DND-41 (cell line): ENCODE measurements at regions not wholly inside any gene's neighbourhood (a gene's known extent, or its start where the extent isn't known, plus 50 kb on each side); places are given as distances from the start of the nearest gene placed in this dataset.

ENCODE experiments used
- ATAC-seq: fragments of 200-7000 bp; cut with Tn5 transposase; 3 replicates; pipeline ENCODE4 v1.9.1; 2021; ENCODE audit warnings: low read depth; ENCODE audit not compliant: insufficient read depth
- DNase-seq: peaks from one replicate; pipeline ENCODE4 v3.0.0-alpha.2; 2020
- H2AFZ ChIP-seq: 2 replicates; pipeline ENCODE4 v1.6.0; 2012; ENCODE audit warnings: low read depth, low read length
- H3K27ac ChIP-seq: 2 replicates; pipeline ENCODE4 v1.5.1; 2012; ENCODE audit warnings: low read length, inconsistent platforms
- H3K27me3 ChIP-seq: fragments of 200-600 bp; sonication (generic); 2 replicates; pipeline ENCODE4 v1.6.0; 2012; ENCODE audit warnings: low read length, mild to moderate bottlenecking, inconsistent platforms; ENCODE audit not compliant: insufficient read depth, poor library complexity
- H3K36me3 ChIP-seq: 2 replicates; pipeline ENCODE4 v1.5.1; 2012; ENCODE audit warnings: low read length, inconsistent platforms; ENCODE audit not compliant: insufficient read depth
- H3K4me1 ChIP-seq: 2 replicates; pipeline ENCODE4 v1.5.1; 2012; ENCODE audit warnings: mild to moderate bottlenecking, low read length; ENCODE audit not compliant: insufficient read depth
- H3K4me2 ChIP-seq: 2 replicates; pipeline ENCODE4 v1.6.0; 2012; ENCODE audit warnings: mild to moderate bottlenecking, moderate library complexity, low read length, inconsistent platforms; ENCODE audit not compliant: insufficient read depth
- H3K4me3 ChIP-seq, 2 experiments: fragments of 200-600 bp in 1 of 2; shearing (Covaris generic) in 1 of 2; 2 replicates each; pipeline ENCODE4 v1.5.1; 2012 to 2016; ENCODE audit warnings: inconsistent platforms in 2 of 2, low read length in 2 of 2, mild to moderate bottlenecking in 2 of 2, low read depth in 1 of 2, moderate library complexity in 1 of 2
- H3K79me2 ChIP-seq: 2 replicates; pipeline ENCODE4 v1.6.0; 2012; ENCODE audit warnings: low read length, inconsistent platforms; ENCODE audit not compliant: insufficient read depth
- H3K9ac ChIP-seq: 2 replicates; pipeline ENCODE4 v1.6.0; 2012; ENCODE audit warnings: low read depth, mild to moderate bottlenecking, inconsistent platforms, low read length, moderate library complexity
- H3K9me3 ChIP-seq: 2 replicates; pipeline ENCODE4 v1.5.1; 2012; ENCODE audit warnings: low read length, moderate library complexity, mild to moderate bottlenecking, inconsistent platforms; ENCODE audit not compliant: insufficient read depth, severe bottlenecking
- H4K20me1 ChIP-seq: 2 replicates; pipeline ENCODE4 v1.6.0; 2012; ENCODE audit warnings: low read length; ENCODE audit not compliant: insufficient read depth
- CTCF ChIP-seq: IDR thresholded peaks from 2 replicates; pipeline ENCODE4 v1.5.1; 2012; ENCODE audit warnings: borderline replicate concordance, low read length, moderate library complexity, mild to moderate bottlenecking; ENCODE audit not compliant: poor library complexity, severe bottlenecking; ENCODE audit errors: extremely low read depth
- EZH2 ChIP-seq: IDR thresholded peaks from 3 replicates; pipeline ENCODE4 v1.6.1; 2012; ENCODE audit warnings: borderline replicate concordance, low read depth, mild to moderate bottlenecking, moderate library complexity, low read length, inconsistent platforms; ENCODE audit not compliant: severe bottlenecking

DNA sequence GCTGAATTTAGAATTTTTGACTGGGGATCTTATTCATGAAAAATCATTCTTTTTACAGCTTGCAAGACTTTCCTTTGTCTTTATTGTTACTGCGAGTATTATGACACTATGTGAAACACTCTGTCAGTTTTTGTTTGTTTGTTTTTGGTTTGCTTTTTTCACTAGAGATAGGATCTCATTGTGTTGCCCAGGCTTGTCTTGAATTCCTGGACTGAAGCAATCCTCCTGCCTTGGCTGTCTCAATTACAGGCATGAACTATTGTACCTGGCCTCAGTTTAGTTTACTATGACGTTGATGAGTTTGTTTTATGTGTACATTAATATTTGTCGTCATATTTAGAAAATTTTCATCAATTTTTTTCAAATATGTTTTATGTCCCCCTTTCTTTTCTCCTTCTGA is 1030.0 kb upstream of the PRR20A start:
- H3K27ac ChIP-seq: no peak overlapping the region
- TF ChIP-seq EZH2 (no peak), CTCF (no peak)
- H3K36me3 ChIP-seq: no peaks in the 10 kb centered on the region
- H3K79me2 ChIP-seq: no peaks in the 10 kb centered on the region
- H3K27me3 ChIP-seq: no peaks in the 10 kb centered on the region
- H3K9ac ChIP-seq: no peak overlapping the region
- no peaks in the 10 kb centered on the region for H4K20me1 ChIP-seq
- H3K4me3 ChIP-seq: no peak overlapping the region
- H2AFZ ChIP-seq: no peak overlapping the region
- ATAC-seq (no peak), DNase-seq (no peak)
- H3K4me2 ChIP-seq: no peak overlapping the region
- H3K9me3 ChIP-seq: no peaks in the 10 kb centered on the region
- no peaks in the 10 kb centered on the region for H3K4me1 ChIP-seq

DNA sequence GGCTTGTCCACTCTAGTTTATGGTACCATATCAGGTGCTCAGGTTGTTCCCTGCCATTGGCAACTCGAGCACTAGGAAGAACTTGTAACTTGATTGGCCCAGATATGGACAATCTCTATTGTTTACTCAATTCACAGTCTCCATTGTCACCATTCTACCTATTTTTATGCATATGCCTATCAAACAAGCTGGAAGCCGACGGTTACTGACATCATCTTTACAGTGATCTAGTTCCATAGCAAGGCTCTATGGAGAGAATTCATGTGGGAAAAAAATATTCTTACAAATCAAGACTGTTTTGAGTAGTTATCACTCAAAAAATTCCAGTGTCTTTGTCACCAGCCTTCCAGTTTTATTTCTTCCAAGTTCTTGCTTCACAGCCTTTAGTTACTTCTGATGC is 1006.2 kb upstream of the PRR20A start:
- no peaks in the 10 kb centered on the region for H3K36me3 ChIP-seq
- ATAC-seq: no peak

GRCh38 chr13:56166864-56167263 is 973.9 kb upstream of the PRR20A start:
- no peaks in the 10 kb centered on the region for H3K27me3 ChIP-seq
- DNase-seq (no peak), ATAC-seq (no peak)
- H3K36me3 ChIP-seq: no peaks in the 10 kb centered on the region
- H3K4me3 ChIP-seq: no peak overlapping the region
- H3K9ac ChIP-seq: no peak overlapping the region
- TF ChIP-seq CTCF (no peak), EZH2 (no peak)
- H3K79me2 ChIP-seq: no peaks in the 10 kb centered on the region
- H4K20me1 ChIP-seq: no peaks in the 10 kb centered on the region
- no peaks in the 10 kb centered on the region for H3K9me3 ChIP-seq
- H3K4me1 ChIP-seq: no peaks in the 10 kb centered on the region
- no peak overlapping the region for H3K4me2 ChIP-seq
- H2AFZ ChIP-seq: no peak overlapping the region
- H3K27ac ChIP-seq: no peak overlapping the region

More for the DNA sequence above, 1006.2 kb upstream of the PRR20A start:
- DNase-seq: no peak
- TF ChIP-seq EZH2 (no peak), CTCF (no peak)
- H3K9ac ChIP-seq: no peak overlapping the region
- H3K4me1 ChIP-seq: no peaks in the 10 kb centered on the region
- H3K27ac ChIP-seq: no peak overlapping the region
- H3K9me3 ChIP-seq: no peaks in the 10 kb centered on the region
- H3K4me2 ChIP-seq: no peak overlapping the region
- no peak overlapping the region for H3K4me3 ChIP-seq
- no peaks in the 10 kb centered on the region for H4K20me1 ChIP-seq
- no peaks in the 10 kb centered on the region for H3K79me2 ChIP-seq
- H3K27me3 ChIP-seq: no peaks in the 10 kb centered on the region
- no peak overlapping the region for H2AFZ ChIP-seq

DNA sequence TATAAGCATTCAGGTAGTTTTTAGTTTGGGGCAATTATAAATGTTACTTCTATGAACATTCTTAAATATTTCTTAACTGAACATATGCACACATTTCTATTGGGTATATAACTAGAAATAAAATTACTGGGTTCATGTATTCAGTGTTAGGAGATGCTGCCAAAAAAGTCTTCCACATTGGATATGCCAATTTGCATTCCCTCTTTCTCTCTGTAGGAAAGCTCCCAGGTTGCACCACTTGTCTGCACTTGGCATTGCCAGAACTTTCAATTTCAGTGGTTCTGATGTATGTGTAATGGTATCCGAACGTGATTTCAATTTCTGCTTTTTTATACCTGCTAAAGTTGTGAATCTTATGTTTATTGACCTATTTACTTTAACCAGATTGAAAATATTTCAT is 972.1 kb upstream of the PRR20A start:
- TF ChIP-seq CTCF (no peak), EZH2 (no peak)
- Histone ChIP-seq H3K4me1 (no peaks in the 10 kb centered on the region), H3K4me2 (no peak overlapping the region), H3K79me2 (no peaks in the 10 kb centered on the region), H3K9me3 (no peaks in the 10 kb centered on the region), H3K27me3 (no peaks in the 10 kb centered on the region), H3K4me3 (no peak overlapping the region), H3K27ac (no peak overlapping the region), H3K9ac (no peak overlapping the region), H3K36me3 (no peaks in the 10 kb centered on the region), H2AFZ (no peak overlapping the region), H4K20me1 (no peaks in the 10 kb centered on the region)
- DNase-seq: no peak
- ATAC-seq: no peak
